ENCODE measurements at regions not wholly inside any gene's neighbourhood (a gene's known extent, or its start where the extent isn't known, plus 50 kb on each side); places are given as distances from the start of the nearest gene placed in this dataset.

- H3K27ac ChIP-seq = no peak overlapping the region
- TF ChIP-seq CTCF (IDR thresholded peaks at IDR 0.05) = no peak
- no peak overlapping the region for H3K4me3 ChIP-seq
- no peaks in the 10 kb centered on the region for H3K36me3 ChIP-seq
- intact Hi-C loops (cut with DNase I) = no loop called here
- peaks cover 35% of the 10 kb centered on the region for H3K4me1 ChIP-seq
- no peaks in the 10 kb centered on the region for H3K9me3 ChIP-seq
- ATAC-seq (no peak), DNase-seq (no peak)
- H3K27me3 ChIP-seq = no peaks in the 10 kb centered on the region
Measured at GRCh38 chr13:31905961-31906360, 125.6 kb upstream of the FRY start.

DNA sequence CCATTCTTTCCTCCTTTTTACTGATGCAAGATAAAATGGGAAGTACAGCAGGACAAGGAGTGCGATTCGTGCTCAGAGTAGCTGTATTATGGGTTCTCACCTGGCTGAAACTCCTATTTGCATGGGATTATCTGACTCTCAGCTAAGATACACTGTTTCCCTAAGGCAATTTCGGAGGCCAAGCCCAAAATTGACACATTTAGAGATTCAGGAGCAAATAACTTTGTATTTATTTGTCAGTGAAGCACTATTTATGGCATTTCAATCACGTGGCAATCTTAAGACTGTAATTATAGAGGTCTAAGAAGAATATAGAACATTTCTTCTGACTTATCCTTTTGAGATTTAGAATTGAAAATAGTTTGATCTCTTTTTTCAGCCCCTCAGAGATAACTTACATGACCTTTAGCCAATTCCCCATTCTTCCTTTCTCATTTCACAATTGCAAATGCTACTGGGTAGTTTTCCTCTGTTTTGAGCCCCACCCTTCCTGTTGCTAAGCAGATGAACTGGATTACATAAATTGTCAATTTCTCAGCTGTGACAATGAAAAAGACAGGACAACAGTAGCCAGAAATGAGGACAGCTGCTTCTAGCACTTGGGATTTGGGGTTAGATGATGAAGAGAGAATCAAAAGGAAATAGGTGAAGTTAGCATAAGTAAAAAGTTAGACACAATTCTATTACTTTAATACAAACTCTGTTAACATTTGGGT, 122.7 kb upstream of the FRY start:
- peak; percentile 53 for ATAC-seq

GRCh38 chr13:31909864-31910551, 121.6 kb upstream of the FRY start:
- H3K27ac ChIP-seq = peak overlapping the region; percentile 21
- no peak for DNase-seq
- intact Hi-C loops (cut with DNase I) = no loop called here
- no peaks in the 10 kb centered on the region for H3K9me3 ChIP-seq
- H3K4me1 ChIP-seq = peaks cover 18% of the 10 kb centered on the region
- H3K36me3 ChIP-seq = no peaks in the 10 kb centered on the region
- TF ChIP-seq CTCF (IDR thresholded peaks at IDR 0.05) = peak; percentile 91
- peak; percentile 82 for ATAC-seq
- no peaks in the 10 kb centered on the region for H3K27me3 ChIP-seq
- no peak overlapping the region for H3K4me3 ChIP-seq

More for the DNA sequence above, 122.7 kb upstream of the FRY start:
- TF ChIP-seq CTCF (IDR thresholded peaks at IDR 0.05) = no peak
- Histone ChIP-seq H3K4me1 (peaks cover 24% of the 10 kb centered on the region), H3K4me3 (no peak overlapping the region), H3K36me3 (no peaks in the 10 kb centered on the region), H3K9me3 (no peaks in the 10 kb centered on the region), H3K27ac (peak overlapping the region; percentile 21), H3K27me3 (no peaks in the 10 kb centered on the region)
- intact Hi-C loops (cut with DNase I) = no loop called here
- no peak for DNase-seq

DNA sequence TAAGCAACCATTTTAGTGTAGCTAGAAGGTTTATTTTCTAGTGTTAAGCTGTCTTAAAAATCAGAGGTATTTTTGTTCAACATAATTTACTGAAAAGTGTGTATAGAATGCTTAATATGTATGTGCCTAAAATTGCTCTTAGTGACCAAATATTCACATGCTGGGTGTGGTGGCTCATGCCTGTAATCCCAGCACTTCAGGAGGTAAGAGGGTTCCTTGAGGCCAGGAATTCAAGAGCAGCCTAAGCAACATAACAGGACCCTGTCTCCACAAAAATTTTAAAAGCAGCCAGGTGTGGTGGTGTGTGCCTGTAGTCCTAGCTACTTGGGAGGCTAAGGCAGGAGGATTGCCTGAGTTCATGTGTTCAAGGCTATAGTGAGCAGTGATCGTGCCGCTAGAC, 120.9 kb upstream of the FRY start:
- no peak for ATAC-seq
- TF ChIP-seq CTCF (IDR thresholded peaks at IDR 0.05) = no peak

GRCh38 chr13:31912647-31913401, 118.8 kb upstream of the FRY start:
- intact Hi-C loops (cut with DNase I) = no loop called here
- TF ChIP-seq CTCF (IDR thresholded peaks at IDR 0.05) = no peak
- no peaks in the 10 kb centered on the region for H3K27me3 ChIP-seq
- H3K4me3 ChIP-seq = no peak overlapping the region
- peak; percentile 46 for ATAC-seq
- H3K4me1 ChIP-seq = peaks cover 18% of the 10 kb centered on the region
- no peak for DNase-seq
- no peaks in the 10 kb centered on the region for H3K9me3 ChIP-seq
- no peaks in the 10 kb centered on the region for H3K36me3 ChIP-seq
- H3K27ac ChIP-seq = no peak overlapping the region

More for the DNA sequence above, 120.9 kb upstream of the FRY start:
- H3K36me3 ChIP-seq = no peaks in the 10 kb centered on the region
- no peaks in the 10 kb centered on the region for H3K9me3 ChIP-seq
- DNase-seq = no peak
- no peaks in the 10 kb centered on the region for H3K27me3 ChIP-seq
- peaks cover 18% of the 10 kb centered on the region for H3K4me1 ChIP-seq
- no peak overlapping the region for H3K4me3 ChIP-seq
- peak overlapping the region; percentile 20 for H3K27ac ChIP-seq
- intact Hi-C loops (cut with DNase I) = no loop called here

Data from upper lobe of right lung (tissue), 1 donor.